HepG2 (cell line): ENCODE measurements at regions not wholly inside any gene's neighbourhood (a gene's known extent, or its start where the extent isn't known, plus 50 kb on each side); places are given as distances from the start of the nearest gene placed in this dataset.
"Not testable (repeated sequence)": the region's sequence is repeated elsewhere in the genome, so short reads cannot be mapped to it uniquely, and the experiment has no call there.

Experiments
- ATAC-seq: fragments of 200-7000 bp; cut with Tn5 transposase; 3 replicates; pipeline ENCODE4 v1.9.1; 2020; ENCODE audit warnings: mild to moderate bottlenecking, moderate library complexity
- BruUV-seq: library from RNA; stranded (reverse); fragments of 400-500 nt; replicated peaks from 2 replicates; lab custom pipeline; 2021; lab: Mats Ljungman, UMichigan
- CTCF ChIA-PET: fragments of 300-600 bp; formaldehyde crosslinking; extraction: SDS; loops from one replicate; lab custom pipeline; 2021; ENCODE audit warnings: low total read pairs, inconsistent platforms, low intra/inter-chr PET ratio; lab: Yijun Ruan, JAX
- POLR2A ChIA-PET: fragments of 350-600 bp; sonication (Branson Sonifier 250); formaldehyde crosslinking; loops from one replicate; lab custom pipeline; 2020; ENCODE audit warnings: antibody characterized with exemption, inconsistent platforms; lab: Yijun Ruan, JAX
- DNase-seq: peaks from one replicate; pipeline ENCODE4 v3.0.0-alpha.2; 2015; ENCODE audit warnings: low spot score
- FAIRE-seq: peaks from 3 replicates; lab custom pipeline; 2011; peaks lifted over from hg19 to GRCh38; lab: Jason Lieb, UNC
- H2AFZ ChIP-seq: one replicate; pipeline ENCODE4 v1.6.1; 2011; ENCODE audit warnings: low read length, inconsistent platforms
- H3K27ac ChIP-seq: fragments of 300-600 bp; 3 replicates; pipeline ENCODE4 v1.8.0; 2011; ENCODE audit warnings: mixed run types, mild to moderate bottlenecking, mixed read lengths, low read length, inconsistent platforms; ENCODE audit not compliant: insufficient read depth; ENCODE audit errors: extremely low read length
- H3K27me3 ChIP-seq, 2 experiments: fragments of 200-600 bp in 1 of 2; 2 replicates in 1 of 2; 3 replicates in 1 of 2; pipeline versions ENCODE4 v1.6.0 to v1.8.0; 2011; ENCODE audit warnings: low read length in 2 of 2, mild to moderate bottlenecking in 2 of 2, moderate library complexity in 2 of 2, inconsistent platforms in 1 of 2; ENCODE audit not compliant: insufficient read depth in 2 of 2, control insufficient read depth in 1 of 2
- H3K36me3 ChIP-seq, 2 experiments: fragments of 200-600 bp in 1 of 2; replicated peaks in 1 of 2; 2 replicates in 1 of 2; 3 replicates in 1 of 2; pipeline versions ENCODE4 v1.5.1 to v1.8.0; 2011; ENCODE audit warnings: low read length in 2 of 2, inconsistent platforms in 1 of 2; ENCODE audit not compliant: insufficient read depth in 2 of 2, control insufficient read depth in 1 of 2
- H3K4me1 ChIP-seq: 2 replicates; pipeline ENCODE4 v1.5.1; 2012; ENCODE audit warnings: low read length, inconsistent platforms; ENCODE audit not compliant: insufficient read depth
- H3K4me2 ChIP-seq: 2 replicates; pipeline ENCODE4 v1.6.0; 2011; ENCODE audit warnings: low read depth, low read length, inconsistent platforms
- H3K4me3 ChIP-seq, 3 experiments: fragments of 200-600 bp in 1 of 3; sonication (generic), shearing (Covaris generic) in 1 of 3; replicated peaks in 1 of 3; 2 replicates each; pipeline ENCODE4 v1.5.1; 2011 to 2016; ENCODE audit warnings: low read length in 3 of 3, inconsistent platforms in 2 of 3, low read depth in 2 of 3, mild to moderate bottlenecking in 2 of 3, control low read depth in 1 of 3, mixed read lengths in 1 of 3; ENCODE audit not compliant: insufficient read depth in 1 of 3
- H3K79me2 ChIP-seq: one replicate; pipeline ENCODE4 v1.6.1; 2011; ENCODE audit warnings: low read length, inconsistent platforms; ENCODE audit not compliant: insufficient read depth
- H3K9ac ChIP-seq: 2 replicates; pipeline ENCODE4 v1.6.0; 2011; ENCODE audit warnings: mild to moderate bottlenecking, low read depth, low read length, inconsistent platforms; ENCODE audit not compliant: insufficient read depth
- H3K9me3 ChIP-seq: 2 replicates; pipeline ENCODE4 v1.5.1; 2012; ENCODE audit warnings: mild to moderate bottlenecking, low read length
- H4K20me1 ChIP-seq: 2 replicates; pipeline ENCODE4 v1.6.0; 2011; ENCODE audit warnings: inconsistent platforms, mild to moderate bottlenecking, low read length, moderate library complexity; ENCODE audit not compliant: insufficient read depth
- BRD4 ChIP-seq: sonication (generic); formaldehyde crosslinking; IDR thresholded peaks from 2 replicates; pipeline ENCODE4 v1.4.0; 2020; ENCODE audit warnings: missing genetic modification reagents
- DMAP1 ChIP-seq: IDR thresholded peaks from 2 replicates; pipeline ENCODE4 v1.6.1; 2016
- GABPB1 ChIP-seq: IDR thresholded peaks from 2 replicates; pipeline ENCODE4 v1.6.1; 2016; ENCODE audit warnings: mild to moderate bottlenecking, missing genetic modification reagents, moderate library complexity, missing compliant biosample characterization
- HDAC1 ChIP-seq: sonication (generic); formaldehyde crosslinking; IDR thresholded peaks from 2 replicates; pipeline ENCODE4 v1.5.1; 2020; ENCODE audit warnings: mild to moderate bottlenecking, missing genetic modification reagents
- KDM5B ChIP-seq: sonication (generic); formaldehyde crosslinking; IDR thresholded peaks from 2 replicates; pipeline ENCODE4 v1.4.0; 2020; ENCODE audit warnings: missing genetic modification reagents, mild to moderate bottlenecking, borderline replicate concordance
- NAIF1 ChIP-seq: sonication (generic); formaldehyde crosslinking; IDR thresholded peaks from 2 replicates; pipeline ENCODE4 v1.5.0; 2020; ENCODE audit warnings: mild to moderate bottlenecking, missing genetic modification reagents, borderline replicate concordance
- SRY ChIP-seq: sonication (generic); formaldehyde crosslinking; IDR thresholded peaks from 2 replicates; pipeline ENCODE4 v1.8.0; 2022; ENCODE audit warnings: mild to moderate bottlenecking, missing genetic modification reagents
- TAF1 ChIP-seq: sonication (generic); formaldehyde crosslinking; IDR thresholded peaks from 2 replicates; pipeline ENCODE4 v1.4.0; 2020; ENCODE audit warnings: missing genetic modification reagents
- ZNF17 ChIP-seq: sonication (generic); formaldehyde crosslinking; IDR thresholded peaks from 2 replicates; pipeline ENCODE4 v1.5.0; 2020; ENCODE audit warnings: mild to moderate bottlenecking, missing genetic modification reagents
- ZNF274 ChIP-seq: sonication (generic); formaldehyde crosslinking; IDR thresholded peaks from 2 replicates; pipeline ENCODE4 v1.5.1; 2020; ENCODE audit warnings: mild to moderate bottlenecking, missing genetic modification reagents
- WGBS: methylation state at CpG from one replicate; pipeline ENCODE4 v1.1.6; 2017; ENCODE audit warnings: low lambda C conversion rate; 5-methylcytosine and 5-hydroxymethylcytosine counted together
- in situ Hi-C: cut with HindIII; loops from 2 replicates; pipeline ENCODE4 v1.10.0; 2017; ENCODE audit warnings: low pct_unique_long_range_greater_than_20kb; ENCODE audit not compliant: extremely low pct_ligation_motif_present
- intact Hi-C: fragments of 100-400 bp; cut with micrococcal nuclease; formaldehyde crosslinking; loops from one replicate; pipeline ENCODE4 v1.10.0; 2022; ENCODE audit not compliant: unreplicated experiment
- TF ChIP-seq, protein P1 (sequence below): sonication (generic); formaldehyde crosslinking; IDR thresholded peaks from 2 replicates; pipeline ENCODE4 v1.4.0; 2020; ENCODE audit warnings: missing genetic modification reagents
- TF ChIP-seq, protein P2 (sequence below), 2 experiments: sonication (generic) in 1 of 2; formaldehyde crosslinking in 1 of 2; IDR thresholded peaks; 2 replicates each; pipeline versions ENCODE4 v1.4.0 to v1.6.1; 2018 to 2020; ENCODE audit warnings: missing genetic modification reagents in 2 of 2, borderline replicate concordance in 1 of 2, low read depth in 1 of 2, mild to moderate bottlenecking in 1 of 2, missing biosample characterization in 1 of 2

DNA sequence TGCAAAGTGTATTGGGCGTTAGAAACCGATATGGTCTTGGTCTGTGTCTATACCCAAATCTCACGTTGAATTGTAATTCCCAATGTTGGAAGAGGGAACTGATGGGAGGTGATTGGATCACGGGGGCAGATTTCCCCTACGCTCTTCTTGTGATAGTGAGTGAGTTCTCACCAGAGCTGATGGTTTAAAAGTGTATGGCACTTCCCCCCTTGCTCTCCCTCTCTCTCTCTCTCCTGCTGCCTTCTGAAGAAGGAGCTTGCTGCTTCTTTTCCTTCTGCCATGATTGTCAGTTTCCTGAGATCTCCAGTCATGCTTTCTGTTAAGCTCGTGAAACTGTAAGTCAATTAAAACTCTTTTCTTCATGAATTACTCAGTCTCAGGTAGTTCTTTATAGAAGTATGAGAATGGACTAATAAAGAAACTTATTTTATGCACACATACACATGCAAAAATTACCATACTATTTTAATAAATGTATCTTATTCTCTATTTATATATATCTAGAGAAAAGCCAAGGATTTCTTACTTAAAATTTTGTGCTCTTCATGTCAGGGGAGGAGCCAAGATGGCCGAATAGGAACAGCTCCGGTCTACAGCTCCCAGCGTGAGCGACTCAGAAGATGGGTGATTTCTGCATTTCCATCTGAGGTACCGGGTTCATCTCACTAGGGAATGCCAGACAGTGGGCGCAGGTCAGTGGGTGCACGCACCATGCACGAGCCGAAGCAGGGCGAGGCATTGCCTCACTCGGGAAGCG lies 1891.0 kb upstream of the FLRT2 start:
- BruUV-seq: TSS peak; percentile 61
- intact Hi-C loops (no loop called here), in situ Hi-C loops (no loop called here)
- Histone ChIP-seq H3K9ac (peak overlapping the region; percentile 58), H3K4me1 (peaks cover 6% of the 10 kb centered on the region), H3K4me3 (peak overlapping the region; percentile 46 to 65 (median 58)), H3K27me3 (no peaks in the 10 kb centered on the region; a peak in 1 of 5 replicates), H3K79me2 (no peaks in the 10 kb centered on the region), H3K36me3 (no peaks in the 10 kb centered on the region), H3K9me3 (no peaks in the 10 kb centered on the region), H4K20me1 (no peaks in the 10 kb centered on the region), H2AFZ (peak overlapping the region; percentile 90), H3K27ac (peak overlapping the region; percentile 66), H3K4me2 (peak overlapping the region; percentile 84)
- TF ChIP-seq, protein P1, sequence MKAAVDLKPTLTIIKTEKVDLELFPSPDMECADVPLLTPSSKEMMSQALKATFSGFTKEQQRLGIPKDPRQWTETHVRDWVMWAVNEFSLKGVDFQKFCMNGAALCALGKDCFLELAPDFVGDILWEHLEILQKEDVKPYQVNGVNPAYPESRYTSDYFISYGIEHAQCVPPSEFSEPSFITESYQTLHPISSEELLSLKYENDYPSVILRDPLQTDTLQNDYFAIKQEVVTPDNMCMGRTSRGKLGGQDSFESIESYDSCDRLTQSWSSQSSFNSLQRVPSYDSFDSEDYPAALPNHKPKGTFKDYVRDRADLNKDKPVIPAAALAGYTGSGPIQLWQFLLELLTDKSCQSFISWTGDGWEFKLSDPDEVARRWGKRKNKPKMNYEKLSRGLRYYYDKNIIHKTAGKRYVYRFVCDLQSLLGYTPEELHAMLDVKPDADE (CRISPR knock-in tag): no peak
- no peak for TF ChIP-seq ZNF17
- TF ChIP-seq NAIF1 (CRISPR knock-in tag): 0 out of 2 replicates have a peak, but pooled peaks have one; percentile 6
- TF ChIP-seq SRY (CRISPR knock-in tag): no peak
- ChIA-PET CTCF (no interaction called here), POLR2A (interaction anchor here (1.3 kb wide), 1 partner anchor 15 kb away, joined by 5 read pairs; no protein-coding TSS in a partner anchor)
- ATAC-seq (peak; percentile 86), DNase-seq (peak; percentile 1), FAIRE-seq (no peak)
- 29% methylated on average over 8 of the region's 18 CpGs for WGBS

DNA sequence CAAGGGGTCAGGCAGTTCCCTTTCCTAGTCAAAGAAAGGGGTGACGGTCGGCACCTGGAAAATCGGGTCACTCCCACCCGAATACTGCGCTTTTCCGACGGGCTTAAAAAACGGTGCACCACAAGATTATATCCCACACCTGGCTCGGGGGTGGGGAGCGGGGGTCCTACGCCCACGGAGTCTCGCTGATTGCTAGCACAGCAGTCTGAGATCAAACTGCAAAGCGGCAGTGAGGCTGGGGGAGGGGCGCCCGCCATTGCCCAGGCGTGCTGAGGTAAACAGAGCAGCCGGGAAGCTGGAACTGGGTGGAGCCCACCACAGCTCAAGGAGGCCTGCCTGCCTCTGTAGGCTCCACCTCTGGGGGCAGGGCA lies 1890.5 kb upstream of the FLRT2 start:
- H3K4me1 ChIP-seq, in situ Hi-C loops, H4K20me1 ChIP-seq, FAIRE-seq, H3K9me3 ChIP-seq, H3K36me3 ChIP-seq, intact Hi-C loops, H2AFZ ChIP-seq, BruUV-seq, H3K79me2 ChIP-seq, CTCF ChIA-PET, H3K27me3 ChIP-seq: not testable (repeated sequence)
- POLR2A ChIA-PET: interaction anchor here (1.3 kb wide), 1 partner anchor 16 kb away, joined by 5 read pairs; no protein-coding TSS in a partner anchor
- ATAC-seq (peak; percentile 47), DNase-seq (peak; percentile 21)
- Histone ChIP-seq H3K4me2 (peak overlapping the region; percentile 84; the same call in 1 of the 2 replicates), H3K27ac (peak overlapping the region; percentile 66), H3K4me3 (peak overlapping the region; percentile 46 to 65 (median 58); a peak in 5 of 6 replicates), H3K9ac (peak overlapping the region; percentile 58)
- 0% methylated on average over 5 of the region's 18 CpGs for WGBS
- TF ChIP-seq KDM5B (CRISPR knock-in tag) (peak; percentile 73; the same call in 1 of the 2 replicates), TAF1 (CRISPR knock-in tag) (peak; percentile 81), ZNF274 (CRISPR knock-in tag) (peak; percentile 45; the same call in 1 of the 2 replicates), GABPB1 (CRISPR knock-in tag) (peak; percentile 34; the same call in 1 of the 2 replicates), BRD4 (CRISPR knock-in tag) (peak; percentile 73), HDAC1 (peak; percentile 33; the same call in 1 of the 2 replicates), DMAP1 (CRISPR knock-in tag) (0 out of 2 replicates have a peak, but pooled peaks have one; percentile 21)
- TF ChIP-seq, protein P2, sequence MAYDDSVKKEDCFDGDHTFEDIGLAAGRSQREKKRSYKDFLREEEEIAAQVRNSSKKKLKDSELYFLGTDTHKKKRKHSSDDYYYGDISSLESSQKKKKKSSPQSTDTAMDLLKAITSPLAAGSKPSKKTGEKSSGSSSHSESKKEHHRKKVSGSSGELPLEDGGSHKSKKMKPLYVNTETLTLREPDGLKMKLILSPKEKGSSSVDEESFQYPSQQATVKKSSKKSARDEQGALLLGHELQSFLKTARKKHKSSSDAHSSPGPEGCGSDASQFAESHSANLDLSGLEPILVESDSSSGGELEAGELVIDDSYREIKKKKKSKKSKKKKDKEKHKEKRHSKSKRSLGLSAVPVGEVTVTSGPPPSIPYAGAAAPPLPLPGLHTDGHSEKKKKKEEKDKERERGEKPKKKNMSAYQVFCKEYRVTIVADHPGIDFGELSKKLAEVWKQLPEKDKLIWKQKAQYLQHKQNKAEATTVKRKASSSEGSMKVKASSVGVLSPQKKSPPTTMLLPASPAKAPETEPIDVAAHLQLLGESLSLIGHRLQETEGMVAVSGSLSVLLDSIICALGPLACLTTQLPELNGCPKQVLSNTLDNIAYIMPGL (CRISPR knock-in tag; IDR thresholded peaks at IDR 0.05; ENCODE audit: borderline replicate concordance in 1 of 2, low read depth in 1 of 2): peak; percentile 32 to 33; a peak in 2 of 4 replicates
